ENCODE measurements at regions not wholly inside any gene's neighbourhood (a gene's known extent, or its start where the extent isn't known, plus 50 kb on each side); places are given as distances from the start of the nearest gene placed in this dataset.
A peak's percentile ranks its signal among the peaks of the same experiment; 100 is the strongest.

DNA sequence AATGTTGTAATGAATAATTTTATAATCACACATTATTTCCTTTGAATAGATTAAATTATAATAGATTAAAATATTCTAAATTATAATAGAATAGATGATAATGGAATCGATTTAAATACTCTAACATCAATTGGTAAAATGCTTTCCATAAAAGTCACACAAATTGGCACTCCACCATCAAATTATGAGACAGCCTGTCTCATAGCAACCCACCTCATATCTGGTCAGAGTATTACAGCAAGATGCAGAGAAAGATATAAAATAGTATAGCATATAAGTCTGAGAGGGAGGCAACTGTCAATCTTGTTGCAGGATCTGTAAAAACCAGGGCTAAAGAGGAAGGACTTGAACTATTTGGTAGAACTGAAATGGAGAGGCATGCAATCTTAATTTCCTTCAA is 98.4 kb upstream of the NCKAP5 start:
- DNase-seq (ENCODE audit: low read depth in 3 of 3, low spot score in 2 of 3): no peak

DNA sequence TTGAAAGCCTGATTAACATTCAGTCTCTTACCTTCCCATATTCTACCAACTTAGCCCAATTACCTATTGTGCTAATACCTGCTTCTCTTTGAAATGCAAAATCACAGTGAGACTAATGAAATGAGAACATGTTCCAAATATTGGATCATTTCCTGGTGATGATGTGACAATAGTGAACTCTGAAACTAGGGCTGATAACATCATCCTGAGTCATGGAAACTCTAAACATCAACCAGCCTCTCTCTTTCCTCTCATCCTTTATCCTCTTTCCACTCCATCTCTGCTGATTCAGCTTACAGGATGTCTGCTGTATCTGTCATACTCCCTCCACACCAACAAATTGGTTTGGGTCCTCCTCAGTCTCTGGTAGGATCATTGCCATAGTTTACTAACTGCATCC is 98.8 kb upstream of the NCKAP5 start:
- DNase-seq (ENCODE audit: low read depth in 3 of 3, low spot score in 2 of 3): no peak

DNA sequence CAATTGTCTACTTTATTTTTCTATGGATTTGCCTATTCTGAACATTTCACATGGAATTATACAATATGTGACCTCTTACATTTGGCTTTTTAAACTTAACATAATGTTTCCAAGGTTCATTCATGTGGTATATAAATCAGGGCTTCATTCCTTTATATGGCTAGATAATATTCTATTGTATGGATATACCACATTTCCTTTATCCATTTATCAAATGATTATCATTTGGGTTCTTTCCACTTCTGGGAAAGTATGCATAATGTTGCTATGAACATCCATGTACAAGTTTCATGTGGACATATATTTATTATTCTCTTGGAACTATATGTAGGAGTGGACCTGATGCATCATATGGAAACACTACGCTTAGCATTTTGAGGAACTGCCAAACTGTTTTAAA is 99.7 kb upstream of the NCKAP5 start:
- no peak for DNase-seq (ENCODE audit: low read depth in 3 of 3, low spot score in 2 of 3)

DNA sequence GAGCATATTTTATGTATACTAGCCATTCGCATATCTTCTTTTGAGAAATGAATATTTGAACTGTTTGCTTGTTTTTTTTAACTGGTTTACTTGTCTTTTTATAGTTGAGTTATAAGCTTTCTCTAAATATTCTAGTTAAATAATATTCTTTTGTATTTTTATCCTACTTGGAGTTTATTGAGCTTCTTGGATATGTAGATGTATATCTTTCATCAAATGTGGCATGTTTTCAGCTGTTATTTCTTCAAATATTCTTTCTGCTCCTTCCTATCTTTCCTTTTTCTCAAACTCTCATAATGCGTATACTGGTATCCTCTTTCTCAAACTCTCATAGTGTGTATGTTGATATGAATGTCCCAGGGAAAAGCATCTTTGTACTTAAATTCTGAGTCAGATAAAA is 100.3 kb upstream of the NCKAP5 start:
- DNase-seq (ENCODE audit: low read depth in 3 of 3, low spot score in 2 of 3): no peak

DNA sequence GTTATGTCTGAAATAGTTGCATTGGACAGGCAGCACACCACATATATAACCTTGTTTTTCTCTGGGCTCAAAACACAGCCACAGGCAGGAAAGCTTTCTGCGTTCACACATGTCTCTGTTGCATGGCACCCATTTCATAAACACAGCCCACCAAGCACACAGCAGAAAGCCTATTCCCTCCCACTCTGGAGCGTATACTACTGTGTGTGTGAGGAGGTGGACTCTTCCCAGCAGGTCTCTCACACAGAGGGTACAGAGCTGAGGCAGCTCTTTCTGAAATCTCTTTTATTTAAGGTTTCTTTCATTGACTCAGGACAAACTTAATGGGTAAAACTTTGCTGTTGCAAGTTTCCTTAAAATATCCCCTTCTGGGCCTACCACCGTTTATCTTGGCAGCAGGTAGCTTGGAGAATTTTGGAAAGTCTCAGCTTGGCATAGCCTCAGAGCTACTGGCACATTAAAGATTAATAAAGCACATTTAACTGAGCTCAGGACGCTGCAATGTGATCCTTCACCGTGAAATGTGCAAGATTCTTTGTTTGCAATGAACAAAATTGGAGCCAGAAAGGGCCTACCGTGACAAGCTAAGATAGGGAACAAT is 105.1 kb upstream of the NCKAP5 start:
- no peak for DNase-seq (ENCODE audit: low read depth in 3 of 3, low spot score in 2 of 3)

DNA sequence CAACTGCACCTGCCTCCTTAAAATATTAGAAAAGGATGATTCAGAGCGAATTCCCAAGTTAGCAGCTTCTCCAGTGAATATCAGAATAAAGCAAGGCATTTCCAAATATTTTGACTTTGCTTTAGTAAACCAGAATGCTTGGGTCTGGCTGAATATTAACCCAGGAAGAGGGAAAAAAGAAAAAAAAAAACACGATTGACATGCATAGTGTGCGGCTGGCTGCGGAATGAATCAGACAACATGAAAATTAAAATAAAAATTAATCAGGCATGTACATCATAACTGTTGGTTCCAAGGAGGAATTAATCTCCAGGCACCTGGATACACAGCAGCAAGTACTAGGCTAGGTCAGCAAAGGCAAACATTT is 105.8 kb upstream of the NCKAP5 start:
- no peak for DNase-seq (ENCODE audit: low read depth in 3 of 3, low spot score in 2 of 3)

DNA sequence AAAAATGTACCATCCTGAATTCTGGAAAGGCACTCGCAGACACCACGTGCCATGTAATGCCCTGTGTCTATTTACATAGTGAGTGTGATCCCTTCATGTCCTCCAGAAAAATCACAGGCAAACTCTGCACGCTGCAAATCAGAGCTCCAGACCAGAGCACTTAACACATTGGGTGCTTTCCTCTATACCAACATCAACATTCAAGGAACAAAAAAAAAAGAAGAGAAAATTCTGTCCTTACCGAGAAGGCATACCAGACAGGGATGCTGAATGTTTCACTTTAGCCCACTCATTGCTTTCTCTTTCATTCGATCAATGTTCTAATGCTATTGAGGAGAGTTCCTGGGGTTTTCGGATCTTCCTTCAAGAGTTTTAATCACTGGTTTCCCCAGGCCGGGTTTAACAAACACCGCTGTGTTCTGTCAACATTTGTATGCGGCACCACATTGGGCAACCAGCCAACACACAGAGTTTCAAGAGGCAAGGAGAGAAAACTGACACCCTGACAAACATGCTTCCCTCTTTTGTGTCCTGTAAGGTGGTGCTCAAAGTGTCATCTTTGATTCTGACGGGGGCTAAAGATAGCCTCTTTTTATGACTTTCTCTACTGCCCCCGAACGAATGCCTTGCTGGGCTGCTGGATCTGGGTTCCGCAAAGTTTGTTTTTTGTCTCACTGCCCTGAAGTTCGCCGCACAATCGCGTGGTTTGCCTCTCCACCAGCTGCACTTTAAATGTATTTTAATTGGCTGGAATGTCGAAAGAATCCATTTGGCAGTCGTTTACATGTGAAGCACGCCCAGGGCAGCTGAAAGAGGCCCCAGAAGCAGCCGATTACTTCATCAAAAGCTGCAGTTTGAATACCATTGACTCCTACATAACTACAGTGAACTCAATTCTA is 106.4 kb upstream of the NCKAP5 start:
- DNase-seq (ENCODE audit: low read depth in 3 of 3, low spot score in 2 of 3): peak; percentile 55 to 76 (median 69)

DNA sequence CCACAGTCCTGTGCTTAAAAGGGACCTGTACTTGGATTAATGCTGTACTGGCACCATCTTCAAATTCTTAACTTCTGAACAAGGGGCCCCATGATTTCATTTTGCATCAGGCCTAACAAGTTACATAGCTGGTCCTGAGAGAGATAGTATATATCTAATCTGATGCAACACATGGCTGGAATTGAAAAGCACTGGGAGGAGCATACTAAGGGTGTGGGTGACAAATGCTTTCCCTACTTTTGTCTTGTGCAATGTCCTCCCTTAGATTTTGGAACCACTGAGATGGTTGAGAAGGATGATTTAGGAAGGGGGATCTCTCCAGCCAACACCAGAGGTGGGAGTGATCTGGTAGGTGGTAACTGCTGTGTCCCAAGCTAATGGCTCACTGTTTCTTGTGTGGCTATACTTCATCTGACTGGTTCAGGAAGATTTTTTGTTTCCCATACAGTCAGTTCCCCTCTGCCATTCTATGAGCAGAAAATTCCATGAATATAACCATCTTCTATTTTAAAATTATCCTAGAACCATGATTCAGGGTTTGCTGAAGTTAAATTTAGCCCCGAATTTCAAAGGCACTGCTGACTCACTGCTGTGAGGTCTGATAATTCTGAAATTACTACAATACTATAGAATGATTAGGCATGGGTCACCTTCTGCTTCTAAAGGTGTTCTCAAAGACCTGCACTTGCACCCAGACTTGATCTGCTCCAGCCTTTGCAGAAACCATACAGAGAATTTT is 108.3 kb upstream of the NCKAP5 start:
- no peak for DNase-seq (ENCODE audit: low read depth in 3 of 3, low spot score in 2 of 3)

DNA sequence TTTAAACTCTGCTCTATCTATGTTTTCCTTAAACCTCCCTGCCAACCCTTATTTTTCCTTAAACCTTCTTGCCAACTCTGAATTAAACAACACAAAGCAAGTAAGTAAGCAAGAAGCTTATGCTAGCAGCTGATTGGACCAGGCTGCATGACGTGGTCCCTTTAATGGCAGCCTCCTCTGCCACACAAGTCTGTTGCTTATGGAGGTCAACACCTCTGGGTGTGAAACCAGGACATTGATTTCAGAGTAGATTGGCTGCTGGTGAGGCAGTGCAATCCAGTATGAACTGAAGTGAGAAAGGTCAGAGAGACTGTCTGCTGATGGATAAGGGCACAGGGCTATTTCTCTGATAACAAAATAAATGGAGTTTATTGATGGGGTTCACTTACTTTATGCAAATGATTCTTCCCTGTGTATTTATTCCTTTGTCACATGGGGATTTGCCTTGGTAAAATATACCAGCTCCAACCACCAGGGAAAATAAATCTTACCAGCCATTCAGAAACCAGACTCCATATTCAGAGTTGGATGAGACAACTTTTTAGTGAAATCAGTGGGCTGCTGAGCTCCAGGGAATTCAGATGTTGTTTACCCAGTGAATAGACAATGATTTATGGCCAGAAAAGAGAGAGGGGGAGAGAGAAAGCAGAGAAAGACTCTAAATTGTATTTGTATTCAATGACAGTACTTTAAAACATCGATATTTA is 112.2 kb upstream of the NCKAP5 start:
- DNase-seq (ENCODE audit: low read depth in 3 of 3, low spot score in 2 of 3): no peak

DNA sequence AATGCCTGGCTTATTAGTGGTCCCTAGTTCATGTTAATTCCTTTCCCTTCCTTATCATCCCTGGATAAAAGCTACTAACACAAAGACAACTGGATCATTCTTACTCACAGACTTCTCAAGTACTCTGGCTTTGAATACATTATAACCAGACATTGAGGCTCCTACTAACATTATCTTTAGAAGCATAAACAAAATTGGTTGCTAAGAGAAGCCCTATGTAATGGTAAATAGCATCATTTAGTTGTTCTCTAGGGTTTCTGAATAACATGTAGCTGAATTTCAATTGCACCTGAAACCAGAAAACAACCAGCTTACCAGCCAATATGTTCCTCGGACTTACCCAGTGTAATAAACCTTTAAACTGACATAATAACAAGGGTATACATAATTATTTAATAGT is 114.1 kb upstream of the NCKAP5 start:
- DNase-seq (ENCODE audit: low read depth in 3 of 3, low spot score in 2 of 3): no peak

DNA sequence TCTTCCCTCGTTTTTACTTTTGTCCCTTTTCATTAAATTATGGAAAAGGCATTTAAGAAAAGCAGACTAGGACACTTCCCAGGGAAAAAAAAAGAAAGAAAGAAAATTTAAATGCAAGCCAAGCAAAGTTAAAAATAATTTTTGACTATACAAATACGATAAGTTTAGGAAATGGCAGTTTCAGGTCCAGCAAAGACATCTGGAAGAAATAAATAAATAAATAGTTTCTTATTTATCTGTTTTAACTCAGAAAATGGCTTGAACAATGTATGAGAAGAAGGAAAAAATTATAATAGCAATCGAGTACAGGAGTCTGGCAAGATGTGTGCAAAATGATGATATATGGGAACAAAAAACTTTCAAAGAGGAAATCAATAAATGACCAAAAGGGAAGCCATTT is 114.6 kb upstream of the NCKAP5 start:
- no peak for DNase-seq (ENCODE audit: low read depth in 3 of 3, low spot score in 2 of 3)

DNA sequence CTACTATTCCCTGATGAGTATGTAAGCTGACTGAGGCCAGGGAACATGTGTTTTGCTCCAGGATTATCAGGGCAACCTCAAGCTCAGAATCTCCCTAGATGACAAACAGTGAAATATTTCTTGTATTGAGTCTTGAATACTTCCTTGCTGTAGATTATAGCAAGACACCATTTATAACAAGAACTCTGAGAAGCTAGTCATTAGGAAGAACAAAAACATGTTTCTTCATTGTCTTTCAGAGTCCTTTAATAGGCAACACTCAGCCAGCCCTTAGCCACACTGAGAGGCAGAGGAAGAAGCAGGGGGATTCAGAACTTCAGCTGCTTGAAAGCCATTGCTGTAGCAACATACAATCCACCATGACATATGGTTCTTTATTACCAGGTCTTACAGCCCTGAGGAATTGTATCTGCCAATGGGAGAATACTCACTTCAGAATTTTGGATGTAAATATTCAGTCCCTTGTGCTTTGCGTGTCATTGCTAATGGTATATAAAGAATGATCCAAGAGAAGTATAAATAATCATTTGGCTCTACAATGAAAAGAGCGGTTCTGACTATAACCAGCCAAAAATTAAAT is 117.5 kb upstream of the NCKAP5 start:
- DNase-seq (ENCODE audit: low read depth in 3 of 3, low spot score in 2 of 3): no peak

DNA sequence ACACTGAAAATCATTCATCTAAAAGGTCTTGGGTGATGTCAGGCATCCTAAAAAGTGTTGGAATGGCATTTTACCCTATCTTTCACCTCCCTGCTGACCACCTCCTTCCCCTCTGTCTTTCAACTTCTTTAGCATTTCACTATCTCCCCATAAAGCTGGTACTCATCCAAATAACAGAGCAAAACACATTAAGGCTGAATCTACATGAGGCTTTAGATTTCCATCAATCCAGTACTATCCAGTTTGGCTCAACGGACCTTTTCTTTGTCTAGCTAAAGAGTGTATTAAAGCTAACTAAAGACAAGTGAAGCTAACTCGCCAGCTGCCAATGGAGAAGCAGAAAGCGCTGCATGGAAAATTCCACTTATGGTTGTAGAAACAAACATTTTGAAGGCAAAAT is 122.5 kb upstream of the NCKAP5 start:
- no peak for DNase-seq (ENCODE audit: low read depth in 3 of 3, low spot score in 2 of 3)

DNA sequence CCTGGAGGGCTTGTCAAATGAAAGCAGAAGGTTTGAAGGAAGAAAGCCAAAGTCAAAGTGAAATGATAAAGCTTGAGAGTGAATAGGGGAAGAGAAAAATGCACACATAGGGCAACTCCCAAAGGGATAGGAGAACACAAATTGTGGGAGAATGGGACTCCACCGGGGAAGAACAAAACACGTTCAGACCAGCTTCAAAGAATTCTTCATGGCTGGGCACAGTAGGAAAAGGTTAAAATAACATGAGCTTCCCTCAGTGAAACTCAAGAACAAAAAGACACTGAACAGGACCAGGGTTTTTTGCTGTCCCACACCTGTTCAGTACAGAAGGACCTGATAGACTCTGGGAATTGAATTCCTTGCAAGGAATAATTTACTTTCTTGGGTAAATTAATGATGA is 123.1 kb upstream of the NCKAP5 start:
- DNase-seq (ENCODE audit: low read depth in 3 of 3, low spot score in 2 of 3): no peak

DNA sequence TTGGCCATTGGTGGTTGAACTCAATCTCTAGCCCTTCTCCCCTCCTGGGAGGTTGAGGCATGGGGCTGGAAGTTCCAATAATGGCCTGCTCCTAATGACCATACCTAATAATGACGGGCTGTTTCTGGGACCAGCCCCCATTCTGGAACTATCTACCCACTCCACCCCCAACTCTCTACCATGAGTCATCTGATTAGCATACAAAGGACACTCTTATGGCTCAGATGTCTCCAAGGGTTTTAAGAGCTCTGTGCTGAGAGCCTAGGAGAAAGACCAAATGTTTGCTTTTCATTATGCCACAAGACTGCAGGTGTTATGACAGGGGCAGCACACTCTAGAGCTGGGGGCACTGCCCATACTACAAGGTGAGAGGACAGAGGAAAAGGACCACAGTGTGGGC is 137.0 kb upstream of the NCKAP5 start:
- DNase-seq (ENCODE audit: low read depth in 3 of 3, low spot score in 2 of 3): no peak

DNA sequence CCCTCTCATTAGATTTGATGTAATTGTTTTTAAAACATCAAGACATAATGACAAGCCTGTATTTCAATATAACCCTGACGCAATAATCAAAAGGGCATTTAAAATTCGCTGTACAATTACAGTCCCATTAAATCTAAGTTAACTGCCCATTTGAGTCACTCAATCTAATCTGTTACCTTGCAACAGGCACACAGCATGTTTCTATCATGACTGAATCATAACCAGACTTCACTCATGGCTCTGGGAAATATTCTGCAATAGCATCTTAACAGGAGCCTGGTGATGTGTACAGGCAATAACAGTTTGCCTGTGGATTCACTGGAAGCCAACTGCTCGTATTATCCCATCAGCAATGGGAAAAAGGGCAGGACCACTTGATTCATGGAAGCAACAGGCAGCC is 142.3 kb upstream of the NCKAP5 start:
- no peak for DNase-seq (ENCODE audit: low read depth in 3 of 3, low spot score in 2 of 3)

DNA sequence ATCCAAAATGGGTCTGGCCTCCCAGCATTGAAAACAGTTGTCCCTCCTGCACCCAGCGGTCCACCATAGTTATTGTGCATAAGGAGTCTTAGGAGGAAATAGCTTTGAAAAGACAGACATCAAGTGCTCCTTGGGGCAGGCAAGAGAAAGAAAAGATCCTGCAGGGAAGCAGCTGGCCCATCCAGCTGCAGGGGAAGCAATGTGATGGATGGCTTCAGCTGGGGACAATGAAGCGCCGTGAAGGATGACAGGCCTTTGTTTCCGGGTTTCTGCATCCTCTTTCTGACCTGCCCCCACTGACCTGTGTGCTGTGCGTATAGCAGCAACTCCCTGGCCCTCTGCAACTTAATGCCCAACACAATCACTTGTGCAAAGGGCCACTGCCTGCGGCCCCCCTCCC is 142.9 kb upstream of the NCKAP5 start:
- no peak for DNase-seq (ENCODE audit: low read depth in 3 of 3, low spot score in 2 of 3)

DNA sequence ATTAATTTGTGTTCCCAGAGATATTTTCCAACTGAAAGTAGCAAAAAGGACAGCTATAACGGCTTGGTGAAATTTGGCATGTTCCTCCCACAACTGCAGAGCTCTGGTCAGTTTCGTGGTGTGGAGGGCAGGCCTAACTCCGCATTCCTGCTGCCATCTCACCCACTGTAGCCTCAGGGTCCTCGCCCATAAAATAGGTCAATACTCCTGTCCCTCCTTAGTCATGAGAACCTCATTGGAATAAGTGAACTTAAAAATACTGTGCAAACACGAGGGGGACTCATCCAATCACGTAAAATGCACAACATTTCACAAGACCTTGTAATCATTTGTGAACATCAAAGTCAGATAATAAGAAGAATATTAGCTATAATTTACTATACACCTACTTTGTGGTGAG is 143.5 kb upstream of the NCKAP5 start:
- DNase-seq (ENCODE audit: low read depth in 3 of 3, low spot score in 2 of 3): no peak

DNA sequence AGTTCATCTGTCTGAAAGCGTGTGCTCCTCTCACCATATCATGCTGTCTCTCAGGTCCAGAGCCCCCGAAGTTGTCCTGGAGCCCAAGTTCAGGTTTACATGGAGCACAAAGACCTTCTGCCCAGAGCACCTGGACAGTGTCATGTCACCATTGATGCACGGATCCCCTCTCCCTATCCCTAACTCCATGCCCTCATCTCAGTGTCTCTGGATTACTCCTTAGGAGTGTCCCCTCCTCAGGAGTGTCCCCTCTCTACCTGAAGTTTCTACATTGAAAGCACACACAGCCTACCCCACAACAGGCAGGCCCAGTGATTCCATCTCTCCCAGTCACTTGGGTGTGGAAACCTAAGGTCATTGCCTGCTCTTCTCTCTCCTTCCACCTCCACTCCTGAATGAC is 144.1 kb upstream of the NCKAP5 start:
- DNase-seq (ENCODE audit: low read depth in 3 of 3, low spot score in 2 of 3): no peak

DNA sequence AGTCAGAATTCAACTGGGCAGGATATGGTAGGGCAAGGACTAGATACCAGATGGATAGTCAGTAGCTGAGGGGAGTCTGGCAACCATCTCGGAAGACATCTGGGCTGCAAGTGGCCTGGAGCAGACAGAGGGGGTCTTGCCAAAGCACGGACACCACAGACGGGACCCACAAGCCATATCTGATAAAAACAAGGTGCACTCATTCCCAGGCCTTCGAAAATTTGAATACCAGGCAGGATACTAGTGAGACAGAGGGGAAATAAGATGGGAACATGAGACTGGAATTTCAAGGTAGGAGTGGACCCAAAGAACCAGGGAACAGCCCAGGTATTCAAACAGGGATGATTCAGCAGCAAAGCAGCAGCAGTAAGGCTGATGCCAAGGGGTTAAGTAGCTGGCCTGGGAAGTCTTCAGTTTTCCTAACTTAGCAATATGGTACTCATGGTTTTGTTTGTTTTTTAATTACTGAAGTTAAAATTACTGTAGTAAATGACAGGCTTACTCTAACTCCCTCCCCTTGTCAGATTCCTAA is 144.9 kb upstream of the NCKAP5 start:
- DNase-seq (ENCODE audit: low read depth in 3 of 3, low spot score in 2 of 3): no peak

DNA sequence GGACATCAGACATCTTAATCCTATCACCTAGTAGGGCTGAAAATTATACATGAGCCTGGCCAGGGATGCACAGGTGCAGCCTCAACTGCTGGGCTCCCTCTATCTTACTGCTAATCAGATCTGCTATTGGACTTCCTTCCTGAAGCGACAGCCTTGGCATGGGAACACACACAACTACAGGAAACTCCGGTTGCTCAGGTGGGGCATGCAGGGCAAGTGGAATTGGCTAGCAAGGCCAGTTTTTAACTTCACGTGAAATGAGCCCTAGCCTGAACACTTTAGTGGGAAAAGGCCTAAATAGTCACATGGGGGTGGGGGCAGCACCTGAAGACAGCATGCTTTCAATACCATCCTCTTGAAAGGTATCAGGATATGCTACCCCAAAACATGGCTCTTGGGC is 147.9 kb upstream of the NCKAP5 start:
- no peak for DNase-seq (ENCODE audit: low read depth in 3 of 3, low spot score in 2 of 3)

Data from right renal cortex interstitium (tissue), 3 donors.